ENCODE measurements at regions not wholly inside any gene's neighbourhood (a gene's known extent, or its start where the extent isn't known, plus 50 kb on each side); places are given as distances from the start of the nearest gene placed in this dataset.

- no peak for TF ChIP-seq CTCF (IDR thresholded peaks at IDR 0.05)
- no peak for TF ChIP-seq POLR2A (IDR thresholded peaks at IDR 0.05)
These were observed 469.9 kb downstream of the PRR16 start for GRCh38 chr5:120934031-120934430.

Data from sigmoid colon (tissue), 3 donors.